MM.1S (cell line): ENCODE measurements at regions not wholly inside any gene's neighbourhood (a gene's known extent, or its start where the extent isn't known, plus 50 kb on each side); places are given as distances from the start of the nearest gene placed in this dataset.

ENCODE experiments used
- DNase-seq: peaks from one replicate; pipeline ENCODE4 v3.0.0-alpha.2; 2015
- H2AFZ ChIP-seq: fragments of 300-600 bp; sonication (generic); 2 replicates; pipeline ENCODE4 v1.6.0; 2016; ENCODE audit warnings: antibody characterized with exemption, low read length
- H3F3A ChIP-seq: fragments of 300-600 bp; sonication (generic); 2 replicates; pipeline ENCODE4 v1.6.1; 2016; ENCODE audit warnings: mild to moderate bottlenecking, antibody characterized with exemption, low read length, moderate library complexity, mixed read lengths; ENCODE audit not compliant: insufficient read depth
- H3K27ac ChIP-seq: fragments of 300-600 bp; sonication (generic); 2 replicates; pipeline ENCODE4 v1.5.1; 2016; ENCODE audit warnings: mild to moderate bottlenecking, low read length
- H3K27me3 ChIP-seq: fragments of 300-600 bp; sonication (generic); replicated peaks from 2 replicates; pipeline ENCODE4 v1.6.0; 2016; ENCODE audit warnings: low read length; ENCODE audit not compliant: insufficient read depth
- H3K36me3 ChIP-seq: fragments of 300-600 bp; sonication (generic); replicated peaks from 2 replicates; pipeline ENCODE4 v1.6.1; 2016; ENCODE audit warnings: mild to moderate bottlenecking, low read length, mixed read lengths; ENCODE audit not compliant: insufficient read depth
- H3K4me1 ChIP-seq: fragments of 300-600 bp; sonication (generic); 2 replicates; pipeline ENCODE4 v1.6.1; 2016; ENCODE audit warnings: low read length, mixed read lengths
- H3K4me2 ChIP-seq: fragments of 300-600 bp; sonication (generic); 2 replicates; pipeline ENCODE4 v1.6.0; 2016; ENCODE audit warnings: low read depth, low read length
- H3K4me3 ChIP-seq: fragments of 300-600 bp; sonication (generic); 2 replicates; pipeline ENCODE4 v1.5.1; 2016; ENCODE audit warnings: low read length, mixed read lengths
- H3K79me2 ChIP-seq: fragments of 300-600 bp; sonication (generic); 2 replicates; pipeline ENCODE4 v1.6.1; 2016; ENCODE audit warnings: mixed run types, low read length, mixed read lengths
- H3K9ac ChIP-seq: fragments of 300-600 bp; sonication (generic); 2 replicates; pipeline ENCODE4 v1.6.1; 2016; ENCODE audit warnings: low read length, mixed read lengths
- H3K9me2 ChIP-seq: fragments of 300-600 bp; sonication (generic); replicated peaks from 2 replicates; pipeline ENCODE4 v1.6.1; 2016; ENCODE audit warnings: mild to moderate bottlenecking, low read length, mixed read lengths; ENCODE audit not compliant: insufficient read depth
- H3K9me3 ChIP-seq: fragments of 300-600 bp; sonication (generic); replicated peaks from 2 replicates; pipeline ENCODE4 v1.6.1; 2016; ENCODE audit warnings: mild to moderate bottlenecking, low read length, mixed read lengths; ENCODE audit not compliant: insufficient read depth
- H4K20me1 ChIP-seq: fragments of 300-600 bp; sonication (generic); 2 replicates; pipeline ENCODE4 v1.6.1; 2016; ENCODE audit warnings: mild to moderate bottlenecking, low read length, moderate library complexity, mixed read lengths; ENCODE audit not compliant: insufficient read depth
- EZH2 ChIP-seq: fragments of 300-600 bp; sonication (generic); optimal IDR thresholded peaks from 2 replicates; pipeline ENCODE3; 2017; ENCODE audit warnings: low read depth, mild to moderate bottlenecking, antibody characterized with exemption, low read length, mixed read lengths
- EZH2phosphoT487 ChIP-seq: fragments of 300-600 bp; sonication (generic); IDR thresholded peaks from 2 replicates; pipeline ENCODE4 v1.6.1; 2018; ENCODE audit warnings: antibody characterized with exemption, low read length
- TF ChIP-seq, protein P1 (sequence below): fragments of 300-600 bp; sonication (generic); IDR thresholded peaks from 2 replicates; pipeline ENCODE4 v1.5.1; 2016; ENCODE audit warnings: antibody characterized with exemption, low read length, mixed read lengths

DNA sequence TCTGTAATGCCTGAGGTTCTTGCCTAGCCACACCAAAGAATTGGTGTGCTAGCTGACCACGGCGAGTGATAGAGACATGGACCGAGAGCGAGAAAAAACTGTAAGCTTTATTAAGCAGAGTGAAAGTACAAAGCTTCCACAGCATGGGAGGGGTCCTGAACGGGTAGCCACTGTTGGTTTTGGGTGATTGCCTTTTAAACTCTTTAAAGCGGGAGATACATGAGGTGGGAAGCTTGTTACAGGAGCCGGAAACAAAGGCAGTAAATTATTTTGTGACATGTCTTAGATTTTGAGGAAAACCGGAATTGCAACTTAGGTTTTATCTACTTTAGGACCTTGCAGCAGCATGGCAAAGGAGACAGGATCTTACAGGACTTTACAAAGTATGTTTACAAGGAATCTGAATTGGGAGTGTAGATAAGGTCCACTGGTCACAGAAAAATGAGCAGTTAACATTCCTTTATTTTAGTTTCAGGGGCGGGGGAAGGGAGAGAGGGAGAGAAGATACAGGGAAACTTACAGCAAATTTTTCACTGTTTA lies 252.7 kb upstream of the MBL2 start:
- TF ChIP-seq, protein P1, sequence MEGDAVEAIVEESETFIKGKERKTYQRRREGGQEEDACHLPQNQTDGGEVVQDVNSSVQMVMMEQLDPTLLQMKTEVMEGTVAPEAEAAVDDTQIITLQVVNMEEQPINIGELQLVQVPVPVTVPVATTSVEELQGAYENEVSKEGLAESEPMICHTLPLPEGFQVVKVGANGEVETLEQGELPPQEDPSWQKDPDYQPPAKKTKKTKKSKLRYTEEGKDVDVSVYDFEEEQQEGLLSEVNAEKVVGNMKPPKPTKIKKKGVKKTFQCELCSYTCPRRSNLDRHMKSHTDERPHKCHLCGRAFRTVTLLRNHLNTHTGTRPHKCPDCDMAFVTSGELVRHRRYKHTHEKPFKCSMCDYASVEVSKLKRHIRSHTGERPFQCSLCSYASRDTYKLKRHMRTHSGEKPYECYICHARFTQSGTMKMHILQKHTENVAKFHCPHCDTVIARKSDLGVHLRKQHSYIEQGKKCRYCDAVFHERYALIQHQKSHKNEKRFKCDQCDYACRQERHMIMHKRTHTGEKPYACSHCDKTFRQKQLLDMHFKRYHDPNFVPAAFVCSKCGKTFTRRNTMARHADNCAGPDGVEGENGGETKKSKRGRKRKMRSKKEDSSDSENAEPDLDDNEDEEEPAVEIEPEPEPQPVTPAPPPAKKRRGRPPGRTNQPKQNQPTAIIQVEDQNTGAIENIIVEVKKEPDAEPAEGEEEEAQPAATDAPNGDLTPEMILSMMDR: no peak
- H3K4me3 ChIP-seq: no peak overlapping the region

GRCh38 chr10:53023411-53023810 lies 250.8 kb upstream of the MBL2 start:
- H3K9me3 ChIP-seq: no peaks in the 10 kb centered on the region
- no peak overlapping the region for H3K4me3 ChIP-seq
- no peak overlapping the region for H3K27ac ChIP-seq
- no peaks in the 10 kb centered on the region for H3K79me2 ChIP-seq
- H3K9ac ChIP-seq: no peak overlapping the region
- H4K20me1 ChIP-seq: no peaks in the 10 kb centered on the region
- no peaks in the 10 kb centered on the region for H3K27me3 ChIP-seq
- H3K4me2 ChIP-seq: no peak overlapping the region
- no peak overlapping the region for H2AFZ ChIP-seq
- TF ChIP-seq, protein P1: no peak
- no peak for TF ChIP-seq EZH2phosphoT487
- TF ChIP-seq EZH2: no peak
- no peak for DNase-seq
- H3F3A ChIP-seq: no peaks in the 10 kb centered on the region
- H3K4me1 ChIP-seq: no peaks in the 10 kb centered on the region
- no peaks in the 10 kb centered on the region for H3K36me3 ChIP-seq
- no peaks in the 10 kb centered on the region for H3K9me2 ChIP-seq

More for the DNA sequence above, 252.7 kb upstream of the MBL2 start:
- no peaks in the 10 kb centered on the region for H4K20me1 ChIP-seq
- H3K9me2 ChIP-seq: no peaks in the 10 kb centered on the region
- H3K27me3 ChIP-seq: no peaks in the 10 kb centered on the region
- no peaks in the 10 kb centered on the region for H3K4me1 ChIP-seq
- no peak overlapping the region for H3K9ac ChIP-seq
- H3K9me3 ChIP-seq: no peaks in the 10 kb centered on the region
- no peaks in the 10 kb centered on the region for H3K79me2 ChIP-seq
- no peaks in the 10 kb centered on the region for H3K36me3 ChIP-seq
- H3F3A ChIP-seq: no peaks in the 10 kb centered on the region
- no peak overlapping the region for H3K4me2 ChIP-seq
- H3K27ac ChIP-seq: no peak overlapping the region
- H2AFZ ChIP-seq: no peak overlapping the region
- no peak for DNase-seq

- no peaks in the 10 kb centered on the region for H3K9me2 ChIP-seq
- no peaks in the 10 kb centered on the region for H3F3A ChIP-seq
- H3K9me3 ChIP-seq: no peaks in the 10 kb centered on the region
- no peaks in the 10 kb centered on the region for H3K79me2 ChIP-seq
- no peaks in the 10 kb centered on the region for H3K27me3 ChIP-seq
- no peaks in the 10 kb centered on the region for H3K4me1 ChIP-seq
- no peak overlapping the region for H3K4me2 ChIP-seq
- no peak overlapping the region for H3K27ac ChIP-seq
- H3K4me3 ChIP-seq: no peak overlapping the region
- TF ChIP-seq EZH2: no peak
- no peak for TF ChIP-seq EZH2phosphoT487
- TF ChIP-seq, protein P1: no peak
- no peak overlapping the region for H3K9ac ChIP-seq
- H4K20me1 ChIP-seq: no peaks in the 10 kb centered on the region
- no peaks in the 10 kb centered on the region for H3K36me3 ChIP-seq
- DNase-seq: no peak
- H2AFZ ChIP-seq: no peak overlapping the region
Observed at GRCh38 chr10:53022611-53023088, 250.1 kb upstream of the MBL2 start.
